ENCODE measurements at regions not wholly inside any gene's neighbourhood (a gene's known extent, or its start where the extent isn't known, plus 50 kb on each side); places are given as distances from the start of the nearest gene placed in this dataset.

GRCh38 chr3:144663456-144664436, 692.1 kb downstream of the DIPK2A start:
- TF ChIP-seq, protein P1, sequence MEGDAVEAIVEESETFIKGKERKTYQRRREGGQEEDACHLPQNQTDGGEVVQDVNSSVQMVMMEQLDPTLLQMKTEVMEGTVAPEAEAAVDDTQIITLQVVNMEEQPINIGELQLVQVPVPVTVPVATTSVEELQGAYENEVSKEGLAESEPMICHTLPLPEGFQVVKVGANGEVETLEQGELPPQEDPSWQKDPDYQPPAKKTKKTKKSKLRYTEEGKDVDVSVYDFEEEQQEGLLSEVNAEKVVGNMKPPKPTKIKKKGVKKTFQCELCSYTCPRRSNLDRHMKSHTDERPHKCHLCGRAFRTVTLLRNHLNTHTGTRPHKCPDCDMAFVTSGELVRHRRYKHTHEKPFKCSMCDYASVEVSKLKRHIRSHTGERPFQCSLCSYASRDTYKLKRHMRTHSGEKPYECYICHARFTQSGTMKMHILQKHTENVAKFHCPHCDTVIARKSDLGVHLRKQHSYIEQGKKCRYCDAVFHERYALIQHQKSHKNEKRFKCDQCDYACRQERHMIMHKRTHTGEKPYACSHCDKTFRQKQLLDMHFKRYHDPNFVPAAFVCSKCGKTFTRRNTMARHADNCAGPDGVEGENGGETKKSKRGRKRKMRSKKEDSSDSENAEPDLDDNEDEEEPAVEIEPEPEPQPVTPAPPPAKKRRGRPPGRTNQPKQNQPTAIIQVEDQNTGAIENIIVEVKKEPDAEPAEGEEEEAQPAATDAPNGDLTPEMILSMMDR (IDR thresholded peaks at IDR 0.05) = no peak
- no peak for TF ChIP-seq POLR2A (IDR thresholded peaks at IDR 0.05)

Data from body of pancreas (tissue), 4 donors.